Fibroblast of skin of left biceps (primary cell): ENCODE measurements at regions not wholly inside any gene's neighbourhood (a gene's known extent, or its start where the extent isn't known, plus 50 kb on each side); places are given as distances from the start of the nearest gene placed in this dataset.

Experiments
- DNase-seq, 2 experiments: peaks; one replicate each; pipeline ENCODE4 v3.0.0-alpha.2; 2013; ENCODE audit warnings: low read depth in 2 of 2

DNA sequence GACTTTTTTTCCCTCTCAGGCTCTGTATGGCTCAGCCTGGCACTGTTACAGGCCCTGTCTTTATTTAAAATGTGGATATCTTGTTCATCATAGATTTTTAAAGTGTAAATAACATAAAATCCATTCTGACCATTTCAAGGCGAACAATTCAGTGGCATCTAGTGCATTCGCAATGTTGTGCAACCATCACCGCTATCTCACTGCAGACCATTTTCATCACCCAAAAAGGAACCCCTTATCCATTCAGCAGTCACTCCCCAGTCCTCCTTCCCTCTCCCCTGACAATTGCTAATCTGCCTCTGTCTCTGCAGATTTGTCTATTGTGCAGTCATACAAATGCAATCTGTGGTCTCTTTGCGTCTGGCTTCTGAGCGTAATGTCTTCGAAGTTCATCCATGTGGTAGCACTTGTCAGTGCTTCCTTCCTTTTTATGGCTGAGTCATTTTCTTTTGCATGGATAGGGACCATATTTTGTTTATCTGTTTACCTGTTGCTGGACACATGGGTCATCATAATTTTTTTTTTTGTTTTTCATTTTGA lies 148.8 kb upstream of the LHX5 start:
- DNase-seq: no peak

GRCh38 chr12:113619202-113619601 lies 147.5 kb upstream of the LHX5 start:
- no peak for DNase-seq

DNA sequence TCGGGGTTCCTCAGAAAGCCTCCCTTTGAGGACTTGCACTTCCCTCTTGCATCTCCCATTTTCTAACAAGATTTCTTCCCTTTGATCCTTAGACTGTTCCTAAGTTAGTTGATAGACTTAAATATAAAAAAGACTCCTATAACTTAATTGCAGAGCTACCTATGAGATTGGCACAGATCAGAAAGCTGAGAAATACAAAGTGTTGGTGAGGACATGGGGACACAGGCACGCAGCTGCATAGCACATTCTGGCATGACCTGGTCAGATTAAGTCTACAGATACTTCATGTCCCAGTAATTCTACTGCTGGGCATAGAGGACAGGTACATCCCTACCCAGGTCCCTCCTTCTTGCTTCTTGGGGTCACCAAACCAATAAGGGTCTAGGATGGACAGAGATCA lies 141.7 kb upstream of the LHX5 start:
- DNase-seq: no peak

DNA sequence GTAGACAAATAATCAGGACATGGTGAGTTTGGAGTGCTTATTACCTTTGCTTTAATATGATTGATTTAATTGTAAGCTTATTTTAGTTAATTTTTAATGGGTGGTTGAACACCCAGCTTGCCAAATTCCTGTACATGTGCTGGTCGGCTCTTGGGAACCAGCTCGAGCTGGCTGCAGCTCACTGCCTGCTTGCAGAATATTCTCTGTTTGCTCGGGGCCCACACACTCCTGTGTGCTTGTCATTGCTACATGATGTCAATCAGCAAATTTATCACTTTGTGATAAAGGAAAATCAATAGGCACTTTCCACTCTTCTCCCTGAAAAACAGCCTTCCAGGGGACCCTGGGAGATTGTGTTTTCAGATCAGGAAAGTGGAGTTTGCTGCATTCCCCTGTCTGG lies 141.1 kb upstream of the LHX5 start:
- no peak for DNase-seq

DNA sequence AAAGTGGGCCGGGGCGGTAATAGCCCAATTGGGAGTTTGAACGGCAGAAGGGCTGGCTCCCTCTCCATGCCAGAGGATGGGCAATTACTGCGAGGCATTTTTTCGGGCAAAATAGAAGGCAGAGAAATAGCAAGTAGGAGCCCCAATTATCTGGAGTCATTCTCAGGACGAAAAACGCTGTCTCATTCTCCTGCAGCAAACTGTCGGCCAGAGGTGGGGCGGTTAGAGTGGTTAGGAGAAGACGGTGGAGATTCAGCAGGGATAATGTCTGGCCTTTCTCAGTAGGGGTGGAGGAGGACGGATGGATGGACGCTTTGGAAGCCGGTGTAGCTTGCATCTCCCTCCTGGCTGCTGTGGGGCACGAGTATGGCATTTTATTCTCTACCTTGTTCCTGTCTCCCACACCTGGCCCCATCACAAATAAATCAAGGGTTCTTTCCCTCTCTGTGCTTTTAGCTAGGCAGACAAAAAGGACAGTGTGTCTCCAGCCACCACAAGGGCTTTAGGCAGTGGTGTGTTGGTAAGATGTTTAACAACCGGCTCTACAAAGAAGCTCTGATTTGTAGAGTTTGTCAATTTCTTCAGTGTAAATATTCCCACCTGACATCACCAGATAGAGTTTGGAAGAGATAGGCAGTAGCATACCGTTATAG lies 140.5 kb upstream of the LHX5 start:
- DNase-seq: no peak

DNA sequence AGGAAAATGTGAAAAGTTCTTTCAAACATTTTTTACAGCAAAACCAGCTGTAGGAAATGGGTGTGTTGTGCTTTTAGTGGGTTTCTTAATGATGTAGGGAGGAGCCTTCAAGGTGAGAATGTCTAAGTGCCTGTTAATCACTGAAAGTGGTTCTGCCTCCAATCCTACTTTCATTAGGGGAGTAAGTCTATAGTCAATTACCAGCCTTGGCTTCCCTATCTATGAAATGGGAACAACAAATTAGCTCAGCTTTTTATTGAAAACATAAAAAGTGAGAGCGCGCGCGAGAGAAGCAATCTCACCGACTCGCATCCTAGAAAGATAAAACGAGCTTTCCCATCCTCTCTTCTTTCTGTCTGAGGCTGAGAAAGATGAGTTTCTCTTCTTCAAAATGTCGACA lies 140.0 kb upstream of the LHX5 start:
- DNase-seq: no peak

DNA sequence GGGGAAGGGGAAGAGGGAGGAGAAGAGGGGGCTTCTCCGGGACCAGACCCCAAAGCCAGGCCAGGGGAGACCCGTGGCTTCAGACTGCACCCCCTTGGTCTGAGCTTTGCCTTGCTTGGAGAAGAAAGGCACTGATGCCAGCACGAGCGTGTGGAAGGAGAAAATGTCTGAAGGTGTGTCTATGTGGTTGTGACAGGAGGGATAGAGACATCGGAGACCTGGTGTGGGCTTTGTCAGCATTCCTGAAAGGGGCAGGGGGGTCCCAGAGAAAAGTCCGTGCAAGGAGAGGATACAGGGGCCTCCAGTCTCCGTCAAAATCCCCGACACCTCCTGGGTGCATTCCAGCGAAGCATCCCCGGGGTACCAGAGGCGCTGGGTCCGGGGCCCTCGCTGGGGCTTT lies 139.0 kb upstream of the LHX5 start:
- no peak for DNase-seq

DNA sequence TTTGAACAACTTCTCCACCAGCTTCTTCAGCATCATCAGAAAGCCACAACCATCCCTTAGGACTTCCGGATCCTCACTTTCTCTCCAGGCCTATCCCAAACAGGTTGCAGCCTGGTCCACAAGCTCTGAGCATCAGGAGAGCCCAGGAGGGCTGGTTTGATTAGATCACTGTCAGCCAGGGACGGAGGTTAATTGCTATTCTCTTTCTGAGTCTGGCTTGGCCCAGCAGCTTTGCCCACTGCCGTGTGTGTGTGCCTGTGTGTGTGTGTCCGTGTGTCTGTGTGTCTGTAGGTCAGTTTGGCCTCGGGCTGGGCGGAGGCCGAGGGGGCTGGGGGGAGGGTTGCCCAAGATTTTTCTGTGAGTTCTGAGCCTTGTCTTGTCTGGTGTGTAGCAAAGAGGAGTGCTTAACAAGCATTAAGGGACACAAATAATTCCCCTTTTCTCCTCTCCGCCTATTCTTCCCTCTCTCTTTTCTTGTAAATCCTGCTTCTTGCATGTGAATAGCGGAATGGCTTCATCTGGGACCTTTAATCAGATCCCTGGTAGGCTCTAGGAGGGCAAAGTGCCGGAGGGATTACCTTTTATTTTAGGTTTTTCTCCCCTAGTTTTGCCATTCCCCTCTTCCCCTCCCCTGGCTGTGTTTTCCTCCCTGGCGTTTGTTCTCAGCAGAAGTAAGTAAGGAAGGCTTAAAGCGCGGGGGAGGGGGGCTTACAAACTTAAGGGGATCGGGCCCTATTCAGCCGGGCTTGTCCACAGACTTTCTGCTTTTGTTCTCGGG lies 138.2 kb upstream of the LHX5 start:
- no peak for DNase-seq

DNA sequence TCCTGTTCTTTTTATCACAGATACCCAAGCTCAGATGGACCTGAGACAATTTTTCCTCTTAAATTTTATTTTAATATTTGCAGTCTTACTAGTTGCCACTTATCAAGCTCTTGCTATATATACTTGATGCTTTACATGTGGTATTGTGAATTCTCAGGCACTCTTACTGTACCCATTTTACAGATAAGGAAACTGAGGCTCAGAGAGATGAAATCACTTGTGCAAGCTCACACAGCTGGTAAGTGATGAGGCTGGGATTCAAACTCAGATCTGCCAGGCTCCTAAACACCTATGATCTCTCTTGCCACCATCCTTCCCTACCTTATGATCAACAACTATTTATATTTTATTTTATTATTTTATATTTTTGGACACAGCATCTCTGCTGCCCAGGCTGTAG lies 133.0 kb upstream of the LHX5 start:
- no peak for DNase-seq

DNA sequence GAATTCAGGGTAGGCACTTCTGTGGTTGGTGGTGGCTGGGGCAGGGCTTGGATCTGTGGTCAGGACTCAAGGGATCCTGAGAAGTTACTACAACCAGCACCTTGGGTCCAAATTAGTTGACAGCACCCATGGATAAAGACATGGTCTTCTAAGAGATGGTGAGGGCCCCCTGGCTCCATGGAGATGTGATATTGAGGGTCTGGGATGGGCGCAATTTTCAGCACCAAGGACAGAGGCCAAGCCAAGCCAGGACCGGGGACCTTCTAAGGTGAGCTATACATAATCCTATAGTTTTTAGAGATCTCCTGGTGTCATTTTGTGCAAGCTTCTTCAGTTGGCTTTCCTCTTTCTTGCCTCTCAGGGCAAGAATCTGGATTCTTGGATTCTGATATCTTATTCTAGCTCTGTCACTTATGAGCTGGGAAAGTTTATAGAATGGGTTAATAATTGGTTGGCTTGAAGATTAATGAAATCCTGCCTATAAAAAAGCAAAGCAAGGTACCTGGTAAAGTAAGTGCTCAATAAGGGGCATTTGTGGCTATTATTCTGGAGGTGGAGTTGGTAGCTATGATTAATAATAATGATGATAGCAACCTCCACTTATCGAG lies 130.1 kb upstream of the LHX5 start:
- DNase-seq: no peak

GRCh38 chr12:113598815-113599406 lies 127.2 kb upstream of the LHX5 start:
- DNase-seq: no peak

DNA sequence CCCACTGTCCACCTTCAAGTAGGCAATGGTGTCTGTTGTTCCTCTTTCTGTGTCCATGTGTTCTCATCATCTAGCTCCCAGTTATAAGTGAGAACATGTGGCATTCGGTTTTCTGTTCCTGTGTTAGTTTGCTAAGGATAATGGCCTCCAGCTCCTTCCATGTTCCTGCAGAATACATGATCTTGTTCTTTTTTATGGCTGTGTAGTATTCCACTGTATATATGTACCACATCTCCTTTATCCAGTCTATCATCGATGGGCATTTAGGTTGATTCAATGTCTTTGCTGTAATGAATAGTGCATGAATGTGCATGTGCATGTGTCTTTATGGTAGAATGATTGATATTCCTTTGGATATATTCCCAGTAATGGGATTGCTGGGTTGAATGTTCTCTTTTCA lies 123.3 kb upstream of the LHX5 start:
- DNase-seq: no peak

DNA sequence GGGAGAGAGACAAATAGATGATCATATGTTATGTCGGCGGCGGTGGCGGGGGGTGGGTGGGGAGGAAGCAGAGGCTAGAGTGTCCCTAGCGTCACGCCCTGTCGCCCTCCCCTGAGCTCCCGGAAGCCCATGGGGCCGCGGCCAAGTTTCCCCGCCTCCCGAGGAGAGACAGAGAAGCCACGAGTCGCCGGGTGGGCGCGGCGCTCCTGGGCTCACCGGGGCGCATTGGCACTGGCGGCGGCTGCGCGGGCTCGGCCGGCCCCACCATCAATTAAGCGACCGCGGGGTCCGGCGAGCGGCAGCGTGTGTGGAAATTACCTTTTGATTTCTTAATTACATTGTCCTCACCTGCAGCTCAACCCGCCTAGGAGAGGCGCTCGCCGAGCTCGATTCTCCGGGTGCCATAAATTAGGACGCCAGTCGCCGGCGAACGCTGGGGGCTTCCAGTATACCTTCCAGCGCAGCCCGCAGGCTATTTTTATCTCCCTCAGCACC lies 119.9 kb upstream of the LHX5 start:
- no peak for DNase-seq

- DNase-seq: no peak
These were observed 117.8 kb upstream of the LHX5 start for GRCh38 chr12:113589437-113589836.

DNA sequence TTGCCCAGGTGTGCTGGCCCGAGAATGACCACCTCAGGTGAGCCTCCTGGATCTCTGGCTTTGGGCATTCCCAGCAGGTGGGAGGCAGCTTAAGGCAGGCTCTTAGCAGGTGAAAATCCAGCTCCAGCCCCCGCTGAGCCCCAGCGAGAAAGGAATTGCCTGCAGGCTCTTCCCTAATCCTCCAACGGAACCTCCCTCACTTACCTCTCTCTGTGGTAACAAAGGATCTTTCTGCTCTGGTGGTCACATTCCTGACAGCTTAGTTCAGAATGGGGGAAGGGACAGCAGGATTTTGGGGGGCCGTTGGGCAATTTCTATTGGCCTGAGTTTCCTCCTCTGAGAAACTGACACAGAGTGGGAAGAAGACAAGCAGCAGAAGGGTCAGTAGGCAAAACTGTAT lies 116.0 kb upstream of the LHX5 start:
- no peak for DNase-seq

DNA sequence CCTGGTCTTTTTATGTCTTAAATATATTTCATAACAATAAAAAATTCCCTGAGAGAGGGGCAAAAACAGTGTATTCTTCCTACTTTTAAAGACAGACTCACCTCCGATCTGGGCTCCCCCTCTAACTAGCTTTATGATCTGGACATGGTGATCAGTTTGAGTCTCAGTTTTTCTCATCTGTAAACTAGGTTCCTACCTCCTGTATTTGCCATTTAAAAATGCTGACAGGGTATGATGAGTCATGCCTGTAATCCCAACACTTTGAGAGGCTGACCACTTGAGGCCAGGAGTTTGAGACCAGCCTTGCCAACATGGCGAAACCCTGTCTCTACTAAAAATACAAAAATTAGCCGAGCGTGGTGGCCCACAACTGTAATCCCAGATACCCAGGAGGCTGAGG lies 114.8 kb upstream of the LHX5 start:
- DNase-seq: no peak

DNA sequence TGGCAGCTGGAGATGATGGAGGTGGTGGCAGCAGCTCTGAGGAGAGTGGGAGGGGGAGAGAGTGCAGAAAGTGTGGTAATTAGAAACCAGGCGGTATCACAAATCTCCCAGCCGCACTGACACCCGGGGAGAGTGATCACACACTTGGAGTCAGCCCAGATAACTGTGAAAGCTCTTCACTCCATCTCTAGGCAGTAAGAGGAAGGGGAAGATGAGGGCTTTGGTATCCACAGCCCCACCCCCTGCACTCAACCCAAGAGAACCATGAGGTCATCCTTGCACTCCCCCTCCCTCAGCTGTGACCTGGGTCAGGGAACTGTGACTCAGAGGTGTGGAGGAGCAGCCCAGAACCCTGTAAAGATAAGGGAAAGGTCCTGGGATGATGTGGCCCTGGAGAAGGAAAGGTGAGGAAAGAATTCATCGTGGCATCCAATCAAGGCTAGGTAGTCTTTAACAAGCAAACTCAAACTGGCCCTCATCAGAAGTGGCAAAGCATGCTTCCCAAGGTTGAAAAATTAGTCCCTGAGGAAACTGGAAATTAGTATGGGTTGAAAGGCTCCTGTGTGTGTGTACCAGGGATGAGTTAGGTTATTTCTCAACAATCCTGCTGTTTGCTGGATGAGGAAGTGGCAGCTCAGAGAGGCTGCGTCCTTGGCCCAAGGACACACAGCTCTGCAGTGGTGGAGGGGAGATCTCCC lies 111.0 kb upstream of the LHX5 start:
- no peak for DNase-seq

DNA sequence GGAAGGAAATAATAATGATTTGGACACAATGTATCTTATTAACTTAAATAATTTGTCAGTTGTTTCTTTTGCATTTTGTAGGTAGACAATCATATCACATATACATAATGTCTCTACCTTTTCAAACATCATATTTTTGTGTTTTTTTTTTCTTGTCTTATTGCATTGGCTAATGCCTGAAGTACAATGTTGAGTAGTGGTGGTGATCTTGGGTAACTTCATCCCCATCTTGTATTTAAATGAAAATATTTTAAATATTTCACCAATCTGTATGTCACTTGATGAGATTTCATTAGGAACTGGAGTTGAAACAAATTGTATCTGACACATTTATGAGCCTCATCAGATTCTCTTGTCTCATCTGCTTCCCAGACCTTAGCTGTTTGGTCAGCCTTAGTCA lies 109.7 kb upstream of the LHX5 start:
- no peak for DNase-seq

- no peak for DNase-seq
These were observed 108.8 kb upstream of the LHX5 start for GRCh38 chr12:113580437-113580836.

- DNase-seq: no peak
These were observed 105.9 kb upstream of the LHX5 start for GRCh38 chr12:113577464-113578129.

- DNase-seq: no peak
These were observed 103.7 kb upstream of the LHX5 start for GRCh38 chr12:113575386-113575785.
